HepG2 (cell line): ENCODE measurements at regions not wholly inside any gene's neighbourhood (a gene's known extent, or its start where the extent isn't known, plus 50 kb on each side); places are given as distances from the start of the nearest gene placed in this dataset.

Experiments
- ATAC-seq: fragments of 200-7000 bp; cut with Tn5 transposase; 3 replicates; pipeline ENCODE4 v1.9.1; 2020; ENCODE audit warnings: mild to moderate bottlenecking, moderate library complexity
- BruUV-seq: library from RNA; stranded (reverse); fragments of 400-500 nt; replicated peaks from 2 replicates; lab custom pipeline; 2021; lab: Mats Ljungman, UMichigan
- CTCF ChIA-PET: fragments of 300-600 bp; formaldehyde crosslinking; extraction: SDS; loops from one replicate; lab custom pipeline; 2021; ENCODE audit warnings: low total read pairs, inconsistent platforms, low intra/inter-chr PET ratio; lab: Yijun Ruan, JAX
- POLR2A ChIA-PET: fragments of 350-600 bp; sonication (Branson Sonifier 250); formaldehyde crosslinking; loops from one replicate; lab custom pipeline; 2020; ENCODE audit warnings: antibody characterized with exemption, inconsistent platforms; lab: Yijun Ruan, JAX
- DNase-seq: peaks from one replicate; pipeline ENCODE4 v3.0.0-alpha.2; 2015; ENCODE audit warnings: low spot score
- FAIRE-seq: peaks from 3 replicates; lab custom pipeline; 2011; peaks lifted over from hg19 to GRCh38; lab: Jason Lieb, UNC
- H2AFZ ChIP-seq: one replicate; pipeline ENCODE4 v1.6.1; 2011; ENCODE audit warnings: low read length, inconsistent platforms
- H3K27ac ChIP-seq: fragments of 300-600 bp; 3 replicates; pipeline ENCODE4 v1.8.0; 2011; ENCODE audit warnings: mixed run types, mild to moderate bottlenecking, mixed read lengths, low read length, inconsistent platforms; ENCODE audit not compliant: insufficient read depth; ENCODE audit errors: extremely low read length
- H3K27me3 ChIP-seq, 2 experiments: fragments of 200-600 bp in 1 of 2; 2 replicates in 1 of 2; 3 replicates in 1 of 2; pipeline versions ENCODE4 v1.6.0 to v1.8.0; 2011; ENCODE audit warnings: low read length in 2 of 2, mild to moderate bottlenecking in 2 of 2, moderate library complexity in 2 of 2, inconsistent platforms in 1 of 2; ENCODE audit not compliant: insufficient read depth in 2 of 2, control insufficient read depth in 1 of 2
- H3K36me3 ChIP-seq, 2 experiments: fragments of 200-600 bp in 1 of 2; replicated peaks in 1 of 2; 2 replicates in 1 of 2; 3 replicates in 1 of 2; pipeline versions ENCODE4 v1.5.1 to v1.8.0; 2011; ENCODE audit warnings: low read length in 2 of 2, inconsistent platforms in 1 of 2; ENCODE audit not compliant: insufficient read depth in 2 of 2, control insufficient read depth in 1 of 2
- H3K4me1 ChIP-seq: 2 replicates; pipeline ENCODE4 v1.5.1; 2012; ENCODE audit warnings: low read length, inconsistent platforms; ENCODE audit not compliant: insufficient read depth
- H3K4me2 ChIP-seq: 2 replicates; pipeline ENCODE4 v1.6.0; 2011; ENCODE audit warnings: low read depth, low read length, inconsistent platforms
- H3K4me3 ChIP-seq, 3 experiments: fragments of 200-600 bp in 1 of 3; sonication (generic), shearing (Covaris generic) in 1 of 3; replicated peaks in 1 of 3; 2 replicates each; pipeline ENCODE4 v1.5.1; 2011 to 2016; ENCODE audit warnings: low read length in 3 of 3, inconsistent platforms in 2 of 3, low read depth in 2 of 3, mild to moderate bottlenecking in 2 of 3, control low read depth in 1 of 3, mixed read lengths in 1 of 3; ENCODE audit not compliant: insufficient read depth in 1 of 3
- H3K79me2 ChIP-seq: one replicate; pipeline ENCODE4 v1.6.1; 2011; ENCODE audit warnings: low read length, inconsistent platforms; ENCODE audit not compliant: insufficient read depth
- H3K9ac ChIP-seq: 2 replicates; pipeline ENCODE4 v1.6.0; 2011; ENCODE audit warnings: mild to moderate bottlenecking, low read depth, low read length, inconsistent platforms; ENCODE audit not compliant: insufficient read depth
- H3K9me3 ChIP-seq: 2 replicates; pipeline ENCODE4 v1.5.1; 2012; ENCODE audit warnings: mild to moderate bottlenecking, low read length
- H4K20me1 ChIP-seq: 2 replicates; pipeline ENCODE4 v1.6.0; 2011; ENCODE audit warnings: inconsistent platforms, mild to moderate bottlenecking, low read length, moderate library complexity; ENCODE audit not compliant: insufficient read depth
- CERS6 ChIP-seq: sonication (generic); formaldehyde crosslinking; IDR thresholded peaks from 2 replicates; pipeline ENCODE4 v1.5.0; 2020; ENCODE audit warnings: missing genetic modification reagents
- DRAP1 ChIP-seq: IDR thresholded peaks from 2 replicates; pipeline ENCODE4 v1.6.1; 2016; ENCODE audit warnings: missing genetic modification reagents, missing compliant biosample characterization
- FOXJ3 ChIP-seq: sonication (generic); formaldehyde crosslinking; IDR thresholded peaks from 2 replicates; pipeline ENCODE4 v1.4.0; 2020; ENCODE audit warnings: missing genetic modification reagents, mild to moderate bottlenecking, borderline replicate concordance
- KLF11 ChIP-seq: IDR thresholded peaks from 2 replicates; pipeline ENCODE4 v1.6.1; 2016; ENCODE audit warnings: missing compliant biosample characterization
- MAX ChIP-seq: IDR thresholded peaks from 2 replicates; pipeline ENCODE4 v1.6.1; 2012; ENCODE audit warnings: inconsistent platforms
- MBD4 ChIP-seq: IDR thresholded peaks from 2 replicates; pipeline ENCODE4 v1.6.1; 2012; ENCODE audit warnings: low read length, inconsistent platforms, borderline replicate concordance
- PHF5A ChIP-seq: IDR thresholded peaks from one replicate; pipeline ENCODE4 v1.6.1; 2018; ENCODE audit warnings: low read depth, missing genetic modification reagents; ENCODE audit not compliant: unreplicated experiment
- SOX5 ChIP-seq: IDR thresholded peaks from 2 replicates; pipeline ENCODE4 v1.6.1; 2016; ENCODE audit warnings: borderline replicate concordance
- ZNF570 ChIP-seq: sonication (generic); formaldehyde crosslinking; IDR thresholded peaks from 2 replicates; pipeline ENCODE4 v1.4.0; 2020; ENCODE audit warnings: mild to moderate bottlenecking, missing genetic modification reagents, borderline replicate concordance
- WGBS: methylation state at CpG from one replicate; pipeline ENCODE4 v1.1.6; 2017; ENCODE audit warnings: low lambda C conversion rate; 5-methylcytosine and 5-hydroxymethylcytosine counted together
- in situ Hi-C: cut with HindIII; loops from 2 replicates; pipeline ENCODE4 v1.10.0; 2017; ENCODE audit warnings: low pct_unique_long_range_greater_than_20kb; ENCODE audit not compliant: extremely low pct_ligation_motif_present
- intact Hi-C: fragments of 100-400 bp; cut with micrococcal nuclease; formaldehyde crosslinking; loops from one replicate; pipeline ENCODE4 v1.10.0; 2022; ENCODE audit not compliant: unreplicated experiment

GRCh38 chrX:6374556-6374955, 145.9 kb upstream of the NLGN4X start (continued):
- TF ChIP-seq MAX: no peak
- no peak for TF ChIP-seq ZNF570 (CRISPR knock-in tag)
- no peak for TF ChIP-seq FOXJ3 (CRISPR knock-in tag)
- TF ChIP-seq DRAP1: no peak
- TF ChIP-seq KLF11 (CRISPR knock-in tag): no peak
- TF ChIP-seq CERS6: no peak

GRCh38 chrX:6372981-6373380, 144.3 kb upstream of the NLGN4X start:
- TF ChIP-seq SOX5 (no peak), PHF5A (CRISPR knock-in tag) (no peak), MBD4 (no peak)
- Histone ChIP-seq H2AFZ (no peak overlapping the region), H3K9ac (no peak overlapping the region), H3K4me3 (no peak overlapping the region), H3K36me3 (no peaks in the 10 kb centered on the region), H3K4me2 (no peak overlapping the region), H3K27me3 (no peaks in the 10 kb centered on the region), H3K79me2 (no peaks in the 10 kb centered on the region), H3K9me3 (peaks cover 31% of the 10 kb centered on the region), H4K20me1 (no peaks in the 10 kb centered on the region), H3K27ac (no peak overlapping the region), H3K4me1 (no peaks in the 10 kb centered on the region)
- ChIA-PET CTCF (no interaction called here), POLR2A (no interaction called here)
- ATAC-seq (no peak), DNase-seq (no peak), FAIRE-seq (no peak)
- intact Hi-C loops: no loop called here
- in situ Hi-C loops: no loop called here
- WGBS: 13% methylated on average over 1 of the region's 1 CpG
- BruUV-seq: no TSS peak
